GM12878 (cell line): ENCODE measurements at regions not wholly inside any gene's neighbourhood (a gene's known extent, or its start where the extent isn't known, plus 50 kb on each side); places are given as distances from the start of the nearest gene placed in this dataset.

Source experiments
- ATAC-seq: fragments of 200-7000 bp; cut with Tn5 transposase; 3 replicates; pipeline ENCODE4 v1.9.1; 2020; ENCODE audit warnings: mild to moderate bottlenecking, moderate library complexity
- BruUV-seq: library from RNA; stranded (reverse); fragments of 400-500 nt; replicated peaks from 2 replicates; lab custom pipeline; 2021; lab: Mats Ljungman, UMichigan
- CTCF ChIA-PET: fragments of 300-600 bp; sonication (Branson Sonifier 250); formaldehyde crosslinking; extraction: SDS; loops from one replicate; lab custom pipeline; 2021; ENCODE audit warnings: inconsistent platforms; lab: Yijun Ruan, JAX
- POLR2A ChIA-PET: fragments of 350-600 bp; formaldehyde crosslinking; extraction: SDS; loops from one replicate; lab custom pipeline; 2021; ENCODE audit warnings: inconsistent platforms; lab: Charles Lee
- RAD21 ChIA-PET: fragments of 300-600 bp; sonication (Branson Sonifier 250); formaldehyde crosslinking; loops from one replicate; lab custom pipeline; 2023; ENCODE audit warnings: antibody characterized with exemption; ENCODE audit not compliant: unreplicated experiment; lab: Charles Lee
- SMC1A ChIA-PET: fragments of 300-600 bp; sonication (Branson Sonifier 250); formaldehyde crosslinking; loops from one replicate; lab custom pipeline; 2023; ENCODE audit not compliant: unreplicated experiment, uncharacterized antibody; lab: Charles Lee
- DNase-seq: peaks from one replicate; pipeline ENCODE4 v3.0.0-alpha.2; 2011; ENCODE audit warnings: low read depth, low spot score
- FAIRE-seq: peaks from 3 replicates; lab custom pipeline; 2011; peaks lifted over from hg19 to GRCh38; lab: Jason Lieb, UNC
- H2AFZ ChIP-seq: 2 replicates; pipeline ENCODE4 v1.6.0; 2011; ENCODE audit warnings: low read depth, low read length, control low read depth; ENCODE audit not compliant: control insufficient read depth
- H3K27ac ChIP-seq: 2 replicates; pipeline ENCODE4 v1.5.1; 2011; ENCODE audit warnings: control low read depth; ENCODE audit not compliant: control insufficient read depth, insufficient read depth
- H3K27me3 ChIP-seq, 2 experiments: replicated peaks in 1 of 2; 2 replicates each; pipeline versions ENCODE4 v1.6.0 to v1.6.1; 2011; ENCODE audit warnings: low read length in 1 of 2; ENCODE audit not compliant: control insufficient read depth in 2 of 2, insufficient read depth in 2 of 2
- H3K36me3 ChIP-seq, 2 experiments: 2 replicates each; pipeline ENCODE4 v1.5.1; 2011; ENCODE audit warnings: low read length in 1 of 2; ENCODE audit not compliant: control insufficient read depth in 2 of 2, insufficient read depth in 2 of 2
- H3K4me1 ChIP-seq: 2 replicates; pipeline ENCODE4 v1.6.1; 2011; ENCODE audit warnings: mild to moderate bottlenecking, low read length, moderate library complexity, mixed read lengths; ENCODE audit not compliant: control insufficient read depth, insufficient read depth
- H3K4me2 ChIP-seq: 2 replicates; pipeline ENCODE4 v1.6.0; 2011; ENCODE audit warnings: control low read depth; ENCODE audit not compliant: control insufficient read depth, insufficient read depth
- H3K4me3 ChIP-seq: fragments of 200-600 bp; sonication (generic); 2 replicates; pipeline ENCODE4 v1.5.1; 2016
- H3K79me2 ChIP-seq: 2 replicates; pipeline ENCODE4 v1.6.0; 2011; ENCODE audit warnings: low read length; ENCODE audit not compliant: control insufficient read depth, insufficient read depth
- H3K9ac ChIP-seq: 2 replicates; pipeline ENCODE4 v1.8.0; 2011; ENCODE audit warnings: low read length, control low read depth, mixed read lengths; ENCODE audit not compliant: control insufficient read depth, insufficient read depth
- H3K9me3 ChIP-seq: replicated peaks from 3 replicates; pipeline ENCODE4 v1.5.1; 2011; ENCODE audit warnings: mild to moderate bottlenecking, low read length; ENCODE audit not compliant: control insufficient read depth, insufficient read depth
- H4K20me1 ChIP-seq: 2 replicates; pipeline ENCODE4 v1.6.0; 2011; ENCODE audit not compliant: control insufficient read depth, insufficient read depth
- EP300 ChIP-seq, 2 experiments: fragments of 150-350 bp in 1 of 2; IDR thresholded peaks; 2 replicates each; pipeline ENCODE4 v1.6.1; 2011 to 2012; ENCODE audit warnings: low read depth in 2 of 2, low read length in 2 of 2, borderline replicate concordance in 1 of 2, improper control_type of control experiment in 1 of 2, inconsistent platforms in 1 of 2; ENCODE audit not compliant: control insufficient read depth in 1 of 2
- KLF5 ChIP-seq: fragments of 450-650 bp; IDR thresholded peaks from 2 replicates; pipeline ENCODE4 v1.6.1; 2014; ENCODE audit warnings: mild to moderate bottlenecking; ENCODE audit not compliant: partially characterized antibody
- MYB ChIP-seq: fragments of 150-350 bp; IDR thresholded peaks from 2 replicates; pipeline ENCODE4 v1.6.1; 2014; ENCODE audit warnings: mild to moderate bottlenecking, low read depth, low read length, borderline replicate concordance
- MYC ChIP-seq: IDR thresholded peaks from 2 replicates; pipeline ENCODE4 v1.6.1; 2011; ENCODE audit warnings: mild to moderate bottlenecking, low read length, moderate library complexity, inconsistent platforms; ENCODE audit not compliant: insufficient read depth, insufficient replicate concordance, insufficient read length, severe bottlenecking
- POLR2AphosphoS5 ChIP-seq: IDR thresholded peaks from 2 replicates; pipeline ENCODE4 v1.6.1; 2011; ENCODE audit warnings: mild to moderate bottlenecking, low read length, inconsistent platforms
- RCOR1 ChIP-seq: conservative IDR thresholded peaks from 2 replicates; pipeline ENCODE4 v1.6.1; 2012; ENCODE audit warnings: low read depth, low read length, improper control_type of control experiment
- RFX5 ChIP-seq: IDR thresholded peaks from 2 replicates; pipeline ENCODE4 v1.6.1; 2011; ENCODE audit warnings: low read depth, low read length, improper control_type of control experiment
- TCF12 ChIP-seq: IDR thresholded peaks from 2 replicates; pipeline ENCODE4 v1.6.1; 2011; ENCODE audit warnings: low read depth, mild to moderate bottlenecking, low read length
- ZNF384 ChIP-seq: IDR thresholded peaks from 2 replicates; pipeline ENCODE4 v1.6.1; 2012; ENCODE audit warnings: low read depth, mild to moderate bottlenecking, low read length, improper control_type of control experiment, borderline replicate concordance
- WGBS: methylation state at CpG from one replicate; pipeline ENCODE4 v1.1.6; 2016; ENCODE audit warnings: low lambda C conversion rate; ENCODE audit not compliant: insufficient replicate concordance, insufficient coverage; ENCODE audit errors: missing lambda C conversion rate; 5-methylcytosine and 5-hydroxymethylcytosine counted together
- in situ Hi-C: fragments of 300-500 bp; cut with MboI; formaldehyde crosslinking; loops from 9 replicates; pipeline ENCODE4 v1.14.3; 2018; ENCODE audit warnings: mixed read lengths
- intact Hi-C: fragments of 100-400 bp; cut with micrococcal nuclease; formaldehyde crosslinking; loops from one replicate; pipeline ENCODE4 v1.14.2; 2022; ENCODE audit not compliant: unreplicated experiment
- TF ChIP-seq, protein P1 (sequence below): fragments of 450-650 bp; IDR thresholded peaks from 2 replicates; pipeline ENCODE4 v1.6.1; 2014; ENCODE audit warnings: mild to moderate bottlenecking
- TF ChIP-seq, protein P2 (sequence below): IDR thresholded peaks from 2 replicates; pipeline ENCODE4 v1.6.1; 2012; ENCODE audit warnings: mild to moderate bottlenecking, low read depth, low read length
- TF ChIP-seq, protein P3 (sequence below): IDR thresholded peaks from 2 replicates; pipeline ENCODE4 v1.6.1; 2011; ENCODE audit warnings: low read depth, mild to moderate bottlenecking, low read length, moderate library complexity, borderline replicate concordance; ENCODE audit errors: extremely low read depth
- TF ChIP-seq, protein P4 (sequence below): fragments of 150-350 bp; IDR thresholded peaks from 2 replicates; pipeline ENCODE4 v1.6.1; 2016; ENCODE audit warnings: low read depth, low read length

DNA sequence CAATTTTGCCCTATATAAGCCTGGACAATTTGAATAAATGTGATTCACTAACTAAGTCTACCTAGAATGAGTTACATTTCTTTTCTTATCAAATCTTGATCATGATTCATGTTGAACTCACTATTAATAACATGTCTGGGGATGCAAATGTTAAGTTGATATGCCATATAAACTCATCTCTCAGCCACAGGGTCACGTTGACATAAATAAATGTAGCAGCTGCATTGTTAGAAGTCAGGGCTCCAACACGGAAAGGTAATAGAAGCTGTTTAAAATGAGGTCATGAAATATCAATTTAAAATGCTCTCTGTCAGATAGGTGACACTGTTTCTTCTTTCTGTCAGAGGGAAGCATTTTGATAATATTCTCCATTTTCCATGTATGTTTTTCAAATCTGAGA is 521.9 kb downstream of the CCDC85A start (continued):
- TF ChIP-seq, protein P1, sequence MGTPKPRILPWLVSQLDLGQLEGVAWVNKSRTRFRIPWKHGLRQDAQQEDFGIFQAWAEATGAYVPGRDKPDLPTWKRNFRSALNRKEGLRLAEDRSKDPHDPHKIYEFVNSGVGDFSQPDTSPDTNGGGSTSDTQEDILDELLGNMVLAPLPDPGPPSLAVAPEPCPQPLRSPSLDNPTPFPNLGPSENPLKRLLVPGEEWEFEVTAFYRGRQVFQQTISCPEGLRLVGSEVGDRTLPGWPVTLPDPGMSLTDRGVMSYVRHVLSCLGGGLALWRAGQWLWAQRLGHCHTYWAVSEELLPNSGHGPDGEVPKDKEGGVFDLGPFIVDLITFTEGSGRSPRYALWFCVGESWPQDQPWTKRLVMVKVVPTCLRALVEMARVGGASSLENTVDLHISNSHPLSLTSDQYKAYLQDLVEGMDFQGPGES, result no peak
- TF ChIP-seq EP300 (IDR thresholded peaks at IDR 0.05; ENCODE audit: borderline replicate concordance in 1 of 2, control insufficient read depth in 1 of 2, low read depth in 2 of 2, low read length in 2 of 2), result no peak
- TF ChIP-seq, protein P2, sequence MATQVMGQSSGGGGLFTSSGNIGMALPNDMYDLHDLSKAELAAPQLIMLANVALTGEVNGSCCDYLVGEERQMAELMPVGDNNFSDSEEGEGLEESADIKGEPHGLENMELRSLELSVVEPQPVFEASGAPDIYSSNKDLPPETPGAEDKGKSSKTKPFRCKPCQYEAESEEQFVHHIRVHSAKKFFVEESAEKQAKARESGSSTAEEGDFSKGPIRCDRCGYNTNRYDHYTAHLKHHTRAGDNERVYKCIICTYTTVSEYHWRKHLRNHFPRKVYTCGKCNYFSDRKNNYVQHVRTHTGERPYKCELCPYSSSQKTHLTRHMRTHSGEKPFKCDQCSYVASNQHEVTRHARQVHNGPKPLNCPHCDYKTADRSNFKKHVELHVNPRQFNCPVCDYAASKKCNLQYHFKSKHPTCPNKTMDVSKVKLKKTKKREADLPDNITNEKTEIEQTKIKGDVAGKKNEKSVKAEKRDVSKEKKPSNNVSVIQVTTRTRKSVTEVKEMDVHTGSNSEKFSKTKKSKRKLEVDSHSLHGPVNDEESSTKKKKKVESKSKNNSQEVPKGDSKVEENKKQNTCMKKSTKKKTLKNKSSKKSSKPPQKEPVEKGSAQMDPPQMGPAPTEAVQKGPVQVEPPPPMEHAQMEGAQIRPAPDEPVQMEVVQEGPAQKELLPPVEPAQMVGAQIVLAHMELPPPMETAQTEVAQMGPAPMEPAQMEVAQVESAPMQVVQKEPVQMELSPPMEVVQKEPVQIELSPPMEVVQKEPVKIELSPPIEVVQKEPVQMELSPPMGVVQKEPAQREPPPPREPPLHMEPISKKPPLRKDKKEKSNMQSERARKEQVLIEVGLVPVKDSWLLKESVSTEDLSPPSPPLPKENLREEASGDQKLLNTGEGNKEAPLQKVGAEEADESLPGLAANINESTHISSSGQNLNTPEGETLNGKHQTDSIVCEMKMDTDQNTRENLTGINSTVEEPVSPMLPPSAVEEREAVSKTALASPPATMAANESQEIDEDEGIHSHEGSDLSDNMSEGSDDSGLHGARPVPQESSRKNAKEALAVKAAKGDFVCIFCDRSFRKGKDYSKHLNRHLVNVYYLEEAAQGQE, result no peak
- TF ChIP-seq MYC, result no peak
- no peak for TF ChIP-seq RFX5
- TF ChIP-seq RCOR1, result no peak
- no peak for TF ChIP-seq MYB

DNA sequence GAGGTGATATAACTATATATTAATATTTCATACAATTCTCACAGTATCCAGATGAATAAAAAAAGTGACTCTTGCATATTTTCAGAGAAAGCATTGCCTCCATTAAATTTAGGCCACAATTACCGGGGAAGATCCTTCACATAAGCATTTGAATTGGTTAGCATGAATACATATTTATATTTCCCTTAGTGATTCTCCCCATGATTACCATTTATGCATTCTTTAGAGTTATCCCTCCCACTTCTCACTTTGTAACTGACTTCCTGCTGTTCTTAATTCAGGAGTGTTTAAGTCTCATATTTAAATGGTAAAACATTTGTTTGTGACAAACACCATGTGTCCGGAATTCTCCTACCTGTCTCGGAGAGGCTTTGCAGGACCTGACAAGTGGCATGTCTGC is 523.4 kb downstream of the CCDC85A start:
- SMC1A ChIA-PET, result no interaction called here
- no peaks in the 10 kb centered on the region for H3K27me3 ChIP-seq
- no peak for ATAC-seq
- no peak for DNase-seq
- no peaks in the 10 kb centered on the region for H3K36me3 ChIP-seq
- no peak overlapping the region for H3K4me3 ChIP-seq
- WGBS, result 13% methylated on average over 3 of the region's 3 CpGs
- CTCF ChIA-PET, result no interaction called here
- intact Hi-C loops, result no loop called here
- POLR2A ChIA-PET, result no interaction called here
- H3K27ac ChIP-seq, result no peak overlapping the region
- H3K4me2 ChIP-seq, result no peak overlapping the region
- in situ Hi-C loops, result no loop called here
- no peak for FAIRE-seq
- no peak overlapping the region for H3K9ac ChIP-seq
- H2AFZ ChIP-seq, result no peak overlapping the region
- BruUV-seq, result no TSS peak
- H3K4me1 ChIP-seq, result no peaks in the 10 kb centered on the region
- no peaks in the 10 kb centered on the region for H4K20me1 ChIP-seq
- no peaks in the 10 kb centered on the region for H3K9me3 ChIP-seq
- RAD21 ChIA-PET, result no interaction called here
- H3K79me2 ChIP-seq, result no peaks in the 10 kb centered on the region
- TF ChIP-seq ZNF384, result no peak
- no peak for TF ChIP-seq KLF5
- TF ChIP-seq, protein P3, sequence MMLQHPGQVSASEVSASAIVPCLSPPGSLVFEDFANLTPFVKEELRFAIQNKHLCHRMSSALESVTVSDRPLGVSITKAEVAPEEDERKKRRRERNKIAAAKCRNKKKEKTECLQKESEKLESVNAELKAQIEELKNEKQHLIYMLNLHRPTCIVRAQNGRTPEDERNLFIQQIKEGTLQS, result no peak
- TF ChIP-seq POLR2AphosphoS5, result no peak
- TF ChIP-seq, protein P4, sequence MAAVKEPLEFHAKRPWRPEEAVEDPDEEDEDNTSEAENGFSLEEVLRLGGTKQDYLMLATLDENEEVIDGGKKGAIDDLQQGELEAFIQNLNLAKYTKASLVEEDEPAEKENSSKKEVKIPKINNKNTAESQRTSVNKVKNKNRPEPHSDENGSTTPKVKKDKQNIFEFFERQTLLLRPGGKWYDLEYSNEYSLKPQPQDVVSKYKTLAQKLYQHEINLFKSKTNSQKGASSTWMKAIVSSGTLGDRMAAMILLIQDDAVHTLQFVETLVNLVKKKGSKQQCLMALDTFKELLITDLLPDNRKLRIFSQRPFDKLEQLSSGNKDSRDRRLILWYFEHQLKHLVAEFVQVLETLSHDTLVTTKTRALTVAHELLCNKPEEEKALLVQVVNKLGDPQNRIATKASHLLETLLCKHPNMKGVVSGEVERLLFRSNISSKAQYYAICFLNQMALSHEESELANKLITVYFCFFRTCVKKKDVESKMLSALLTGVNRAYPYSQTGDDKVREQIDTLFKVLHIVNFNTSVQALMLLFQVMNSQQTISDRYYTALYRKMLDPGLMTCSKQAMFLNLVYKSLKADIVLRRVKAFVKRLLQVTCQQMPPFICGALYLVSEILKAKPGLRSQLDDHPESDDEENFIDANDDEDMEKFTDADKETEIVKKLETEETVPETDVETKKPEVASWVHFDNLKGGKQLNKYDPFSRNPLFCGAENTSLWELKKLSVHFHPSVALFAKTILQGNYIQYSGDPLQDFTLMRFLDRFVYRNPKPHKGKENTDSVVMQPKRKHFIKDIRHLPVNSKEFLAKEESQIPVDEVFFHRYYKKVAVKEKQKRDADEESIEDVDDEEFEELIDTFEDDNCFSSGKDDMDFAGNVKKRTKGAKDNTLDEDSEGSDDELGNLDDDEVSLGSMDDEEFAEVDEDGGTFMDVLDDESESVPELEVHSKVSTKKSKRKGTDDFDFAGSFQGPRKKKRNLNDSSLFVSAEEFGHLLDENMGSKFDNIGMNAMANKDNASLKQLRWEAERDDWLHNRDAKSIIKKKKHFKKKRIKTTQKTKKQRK, result no peak
- TF ChIP-seq TCF12, result no peak
- no peak for TF ChIP-seq MYC
